A673 (cell line): ENCODE measurements at regions not wholly inside any gene's neighbourhood (a gene's known extent, or its start where the extent isn't known, plus 50 kb on each side); places are given as distances from the start of the nearest gene placed in this dataset.

Source experiments
- BruUV-seq: library from RNA; stranded (reverse); fragments of 400-500 nt; replicated peaks from 2 replicates; lab custom pipeline; 2021; lab: Mats Ljungman, UMichigan
- CTCF ChIA-PET: fragments of 300-600 bp; sonication (Branson Sonifier 250); formaldehyde crosslinking; loops from one replicate; lab custom pipeline; 2022; ENCODE audit warnings: antibody characterized with exemption; lab: Charles Lee
- POLR2A ChIA-PET: fragments of 300-600 bp; sonication (Branson Sonifier 250); formaldehyde crosslinking; loops from one replicate; lab custom pipeline; 2022; ENCODE audit warnings: antibody characterized with exemption; ENCODE audit not compliant: low non-redundant PET; lab: Charles Lee
- DNase-seq: peaks from one replicate; pipeline ENCODE4 v3.0.0-alpha.2; 2015; ENCODE audit warnings: low spot score
- H3K27ac ChIP-seq: fragments of 200-600 bp; sonication (generic); 2 replicates; pipeline ENCODE4 v1.5.1; 2016; ENCODE audit warnings: mixed run types, low read depth, mild to moderate bottlenecking, mixed read lengths, antibody characterized with exemption, low read length; ENCODE audit not compliant: poor library complexity, severe bottlenecking
- H3K27me3 ChIP-seq: fragments of 200-600 bp; sonication (generic); replicated peaks from 2 replicates; pipeline ENCODE4 v1.6.1; 2017; ENCODE audit warnings: mixed run types, low read depth, mild to moderate bottlenecking, mixed read lengths, antibody characterized with exemption, low read length; ENCODE audit not compliant: insufficient read depth, poor library complexity
- H3K36me3 ChIP-seq: fragments of 200-600 bp; sonication (generic); 2 replicates; pipeline ENCODE4 v1.6.1; 2016; ENCODE audit warnings: mixed run types, mild to moderate bottlenecking, mixed read lengths, antibody characterized with exemption, low read length; ENCODE audit not compliant: insufficient read depth, poor library complexity, severe bottlenecking
- H3K4me1 ChIP-seq: fragments of 200-600 bp; sonication (generic); 2 replicates; pipeline ENCODE4 v1.6.1; 2017; ENCODE audit warnings: mixed run types, mild to moderate bottlenecking, mixed read lengths, antibody characterized with exemption, low read length; ENCODE audit not compliant: insufficient read depth, poor library complexity, severe bottlenecking
- H3K4me3 ChIP-seq: fragments of 200-600 bp; sonication (generic); 2 replicates; pipeline ENCODE4 v1.5.1; 2016; ENCODE audit warnings: low read depth, mixed run types, mild to moderate bottlenecking, mixed read lengths, low read length; ENCODE audit not compliant: poor library complexity, severe bottlenecking
- H3K9me3 ChIP-seq: fragments of 200-600 bp; sonication (generic); 2 replicates; pipeline ENCODE4 v1.6.1; 2016; ENCODE audit warnings: mixed run types, low read depth, mild to moderate bottlenecking, mixed read lengths, antibody characterized with exemption, low read length; ENCODE audit not compliant: poor library complexity, severe bottlenecking
- CTCF ChIP-seq: fragments of 300-800, 200-600 bp; sonication (generic); conservative IDR thresholded peaks from 2 replicates; pipeline ENCODE4 v1.5.1; 2017; ENCODE audit warnings: low read depth, mild to moderate bottlenecking, antibody characterized with exemption, low read length, moderate library complexity, mixed read lengths
- EZH2 ChIP-seq: fragments of 200-600 bp; sonication (generic); IDR thresholded peaks from 2 replicates; pipeline ENCODE4 v1.6.1; 2017; ENCODE audit warnings: borderline replicate concordance, low read depth, mild to moderate bottlenecking, mixed read lengths, antibody characterized with exemption, low read length; ENCODE audit not compliant: poor library complexity, severe bottlenecking
- intact Hi-C: fragments of 100-400 bp; cut with micrococcal nuclease; formaldehyde crosslinking; loops from one replicate; pipeline ENCODE4 v1.10.0; 2022; ENCODE audit not compliant: unreplicated experiment

- CTCF ChIA-PET, result no interaction called here
- BruUV-seq, result no TSS peak
- intact Hi-C loops, result no loop called here
- H3K4me1 ChIP-seq, result no peaks in the 10 kb centered on the region
- H3K27me3 ChIP-seq, result no peaks in the 10 kb centered on the region
- no peak overlapping the region for H3K27ac ChIP-seq
- H3K36me3 ChIP-seq, result no peaks in the 10 kb centered on the region
- H3K9me3 ChIP-seq, result no peaks in the 10 kb centered on the region
- DNase-seq, result no peak
- POLR2A ChIA-PET, result no interaction called here
- no peak for TF ChIP-seq EZH2
- no peak for TF ChIP-seq CTCF
- H3K4me3 ChIP-seq, result no peak overlapping the region
These were observed 428.8 kb upstream of the FIGN start for GRCh38 chr2:164164602-164165001.

- Histone ChIP-seq H3K27me3 (peaks cover 9% of the 10 kb centered on the region), H3K9me3 (no peaks in the 10 kb centered on the region), H3K4me1 (no peaks in the 10 kb centered on the region), H3K4me3 (no peak overlapping the region), H3K36me3 (no peaks in the 10 kb centered on the region), H3K27ac (no peak overlapping the region)
- no peak for DNase-seq
- TF ChIP-seq CTCF, result no peak
- TF ChIP-seq EZH2, result no peak
- ChIA-PET POLR2A (no interaction called here), CTCF (no interaction called here)
- intact Hi-C loops, result no loop called here
- BruUV-seq, result no TSS peak
These were observed 419.8 kb upstream of the FIGN start for GRCh38 chr2:164155558-164155957.

- POLR2A ChIA-PET, result no interaction called here
These were observed 415.7 kb upstream of the FIGN start for GRCh38 chr2:164151522-164151921.

More at GRCh38 chr2:164151522-164151921, 415.7 kb upstream of the FIGN start:
- no peak overlapping the region for H3K27ac ChIP-seq
- no TSS peak for BruUV-seq
- peaks cover 12% of the 10 kb centered on the region for H3K27me3 ChIP-seq
- intact Hi-C loops, result no loop called here
- no peaks in the 10 kb centered on the region for H3K9me3 ChIP-seq
- H3K4me1 ChIP-seq, result no peaks in the 10 kb centered on the region
- no peak for TF ChIP-seq CTCF
- no peak for TF ChIP-seq EZH2
- no peaks in the 10 kb centered on the region for H3K36me3 ChIP-seq
- DNase-seq, result no peak
- H3K4me3 ChIP-seq, result no peak overlapping the region
- CTCF ChIA-PET, result no interaction called here
